Fibroblast of pulmonary artery (primary cell): ENCODE measurements at regions not wholly inside any gene's neighbourhood (a gene's known extent, or its start where the extent isn't known, plus 50 kb on each side); places are given as distances from the start of the nearest gene placed in this dataset.

Experiments used
- DNase-seq: peaks from one replicate; pipeline ENCODE4 v3.0.0-alpha.2; 2010; ENCODE audit warnings: low read depth
- H3K4me3 ChIP-seq: replicated peaks from 2 replicates; pipeline ENCODE4 v1.5.1; 2011; ENCODE audit warnings: low read depth, mild to moderate bottlenecking, control low read depth, low read length, moderate library complexity
- CTCF ChIP-seq: IDR thresholded peaks from 2 replicates; pipeline ENCODE4 v1.5.1; 2011; ENCODE audit warnings: mild to moderate bottlenecking, control low read depth, low read length, inconsistent platforms; ENCODE audit errors: missing control alignments

- no peak overlapping the region for H3K4me3 ChIP-seq
- TF ChIP-seq CTCF: no peak
- no peak for DNase-seq
Observed at GRCh38 chr4:13092702-13093101, 391.4 kb downstream of the RAB28 start.

GRCh38 chr4:13089659-13089998 lies 394.5 kb downstream of the RAB28 start:
- DNase-seq: no peak
- TF ChIP-seq CTCF: no peak
- H3K4me3 ChIP-seq: no peak overlapping the region

GRCh38 chr4:13088726-13089658 lies 395.1 kb downstream of the RAB28 start:
- no peak for TF ChIP-seq CTCF
- no peak overlapping the region for H3K4me3 ChIP-seq

DNA sequence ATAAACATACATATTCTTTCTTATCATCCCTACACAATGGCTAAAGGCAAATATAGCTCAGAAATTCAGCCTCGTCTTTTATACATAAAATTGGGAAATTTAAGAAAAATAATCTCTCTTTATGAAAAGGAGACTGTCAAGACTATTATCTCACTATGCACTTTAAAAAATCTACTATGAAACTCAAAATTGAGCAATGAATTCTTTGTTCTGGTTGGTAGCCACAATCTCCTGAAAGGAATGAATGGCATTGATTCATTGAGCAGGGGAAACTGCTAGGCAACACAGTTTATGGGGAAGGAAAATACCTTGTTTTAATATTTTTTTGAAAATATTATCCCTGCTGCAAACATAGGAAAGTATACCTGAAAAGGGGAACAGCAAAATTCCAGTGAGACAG lies 397.1 kb downstream of the RAB28 start:
- DNase-seq: no peak
- no peak overlapping the region for H3K4me3 ChIP-seq
- no peak for TF ChIP-seq CTCF

More at GRCh38 chr4:13088726-13089658, 395.1 kb downstream of the RAB28 start:
- no peak for DNase-seq

- TF ChIP-seq CTCF: no peak
- no peak for DNase-seq
- no peak overlapping the region for H3K4me3 ChIP-seq
Observed at GRCh38 chr4:13084210-13084609, 399.9 kb downstream of the RAB28 start.

- no peak for TF ChIP-seq CTCF
- H3K4me3 ChIP-seq: no peak overlapping the region
- DNase-seq: no peak
Observed at GRCh38 chr4:13081830-13082229, 402.3 kb downstream of the RAB28 start.

GRCh38 chr4:13067077-13067476 lies 417.1 kb downstream of the RAB28 start:
- no peak for DNase-seq
- no peak for TF ChIP-seq CTCF

More at GRCh38 chr4:13067077-13067476, 417.1 kb downstream of the RAB28 start:
- no peak overlapping the region for H3K4me3 ChIP-seq
